SH-SY5Y (cell line): ENCODE measurements at regions not wholly inside any gene's neighbourhood (a gene's known extent, or its start where the extent isn't known, plus 50 kb on each side); places are given as distances from the start of the nearest gene placed in this dataset.

Experiments used
- GATA2 ChIP-seq: IDR thresholded peaks from 2 replicates; pipeline ENCODE4 v1.6.1; 2011; ENCODE audit warnings: mild to moderate bottlenecking, low read depth, low read length
- GATA3 ChIP-seq: IDR thresholded peaks from 2 replicates; pipeline ENCODE4 v1.6.1; 2011; ENCODE audit warnings: low read depth, mild to moderate bottlenecking, low read length, moderate library complexity

DNA sequence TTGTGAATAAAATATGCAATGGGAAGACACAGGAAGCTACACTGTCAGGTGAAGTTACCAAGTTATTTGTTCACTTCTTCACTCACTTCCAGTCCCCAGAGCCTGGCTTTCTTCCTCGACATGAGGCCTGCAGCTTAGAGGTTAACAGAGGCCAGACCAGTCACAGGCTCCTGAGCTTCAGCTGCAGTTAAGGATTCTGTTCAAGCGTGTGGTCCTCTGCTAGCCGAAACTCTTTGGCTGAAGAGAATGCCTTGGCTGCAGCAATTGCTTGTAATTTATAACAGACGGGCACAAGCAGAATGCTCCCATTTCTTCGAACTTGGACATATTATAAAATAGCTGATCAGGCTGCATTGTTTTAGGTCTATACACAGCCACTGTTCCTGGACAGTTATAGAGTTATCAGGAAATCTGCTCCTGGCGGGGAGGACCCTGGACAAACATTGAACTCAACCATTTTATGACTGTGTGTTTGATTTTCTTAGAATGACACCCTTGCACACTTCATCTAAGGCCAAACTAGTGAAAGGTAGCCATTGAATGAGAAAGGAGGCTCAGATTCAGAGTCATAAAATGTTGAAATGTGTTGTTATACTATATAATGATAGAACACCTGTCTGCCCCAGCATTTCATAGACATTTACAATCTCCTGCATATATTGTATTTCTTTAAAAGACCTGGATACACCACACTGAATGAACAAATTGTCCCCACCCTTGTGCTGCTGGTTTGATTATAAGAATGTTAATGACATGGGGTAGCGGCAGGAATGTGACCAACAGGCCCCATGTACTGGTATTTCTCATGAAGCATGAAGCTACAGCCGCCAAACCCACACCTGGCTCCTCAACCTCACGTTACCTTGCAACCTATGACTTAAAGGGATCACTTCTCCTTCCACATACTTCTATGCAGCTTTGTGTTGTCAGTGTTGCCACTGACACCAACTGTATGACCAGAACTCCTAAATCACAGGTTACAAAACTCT, 153.6 kb downstream of the TDRD15 start:
- no peak for TF ChIP-seq GATA2
- TF ChIP-seq GATA3, result no peak
